Gastroesophageal sphincter (tissue), 4 donors: ENCODE measurements at regions not wholly inside any gene's neighbourhood (a gene's known extent, or its start where the extent isn't known, plus 50 kb on each side); places are given as distances from the start of the nearest gene placed in this dataset.

ENCODE experiments used
- ATAC-seq: fragments of 150-250 bp; one replicate; pipeline ENCODE4 v1.9.1; 2016; ENCODE audit warnings: mild to moderate bottlenecking, moderate library complexity
- H3K27ac ChIP-seq, 4 donors: fragments of 200-600 bp; sonication (generic) in 3 of 4; 1 replicate in 3 of 4; 2 replicates in 1 of 4; pipeline ENCODE4 v1.5.1; 2016 to 2019
- H3K27me3 ChIP-seq: fragments of 200-600 bp; sonication (generic); one replicate; pipeline ENCODE4 v1.5.1; 2019
- H3K36me3 ChIP-seq, 2 donors: fragments of 200-600 bp; sonication (generic); one replicate each; pipeline ENCODE4 v1.5.1; 2019; ENCODE audit warnings: control low read depth in 1 of 2
- H3K4me1 ChIP-seq, 3 donors: fragments of 200-600 bp; sonication (generic); 1 replicate in 2 of 3; 2 replicates in 1 of 3; pipeline ENCODE4 v1.5.1; 2016 to 2019; ENCODE audit warnings: control low read depth in 2 of 3
- H3K4me3 ChIP-seq, 2 donors: fragments of 200-600 bp; sonication (generic); one replicate each; pipeline ENCODE4 v1.5.1; 2019; ENCODE audit warnings: mild to moderate bottlenecking in 1 of 2, moderate library complexity in 1 of 2
- H3K9me3 ChIP-seq, 3 donors: fragments of 200-600 bp; sonication (generic); one replicate each; pipeline ENCODE4 v1.5.1; 2017 to 2019; ENCODE audit warnings: control low read depth in 2 of 3
- CTCF ChIP-seq, 4 experiments: fragments of 200-600 bp in 2 of 4; fragments of 450-650 bp in 2 of 4; sonication (generic) in 1 of 4; IDR thresholded peaks; one replicate each; pipeline ENCODE4 v1.5.1; 2017 to 2019; ENCODE audit warnings: antibody characterized with exemption in 4 of 4, mild to moderate bottlenecking in 2 of 4, moderate library complexity in 2 of 4
- EP300 ChIP-seq: sonication (generic); formaldehyde crosslinking; IDR thresholded peaks from one replicate; pipeline ENCODE4 v1.6.1; 2017; ENCODE audit warnings: antibody characterized with exemption, mild to moderate bottlenecking
- POLR2A ChIP-seq, 2 donors: fragments of 450-650 bp; IDR thresholded peaks; one replicate each; pipeline ENCODE4 v1.6.1; 2017; ENCODE audit warnings: antibody characterized with exemption in 2 of 2, mild to moderate bottlenecking in 2 of 2, moderate library complexity in 1 of 2
- POLR2AphosphoS5 ChIP-seq: sonication (generic); formaldehyde crosslinking; IDR thresholded peaks from one replicate; pipeline ENCODE4 v1.6.1; 2017; ENCODE audit warnings: antibody characterized with exemption
- WGBS, 2 donors: methylation state at CpG; one replicate each; pipeline ENCODE4 v1.1.5; 2018; ENCODE audit warnings: low coverage in 1 of 2; 5-methylcytosine and 5-hydroxymethylcytosine counted together

DNA sequence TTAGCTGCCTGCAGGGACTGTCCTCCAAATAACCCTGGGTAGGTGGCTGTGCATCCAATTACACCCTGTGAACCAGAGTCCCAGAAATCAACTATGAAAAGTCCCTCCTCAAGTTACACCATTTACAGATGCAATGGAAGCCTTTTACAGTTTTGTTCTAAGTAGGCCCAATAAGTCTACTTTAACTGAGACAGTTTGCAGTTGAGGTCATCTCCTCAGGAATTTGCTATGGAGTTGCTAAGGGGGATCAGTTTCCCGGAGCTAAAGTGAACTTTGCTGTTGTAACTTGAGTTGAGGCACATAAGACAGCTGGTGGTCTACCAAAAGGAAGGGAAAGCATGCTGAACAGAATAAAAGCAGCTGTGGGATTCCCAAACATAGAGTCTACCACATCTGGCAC is 121.6 kb upstream of the STK26 start:
- H3K9me3 ChIP-seq: no peaks in the 10 kb centered on the region
- H3K4me3 ChIP-seq: no peak overlapping the region
- H3K27me3 ChIP-seq: no peaks in the 10 kb centered on the region
- WGBS, 2 donors: 20% methylated on average over 1 of the region's 1 CpG; no CpG with 5 or more reads in 1 of the 2 donors
- TF ChIP-seq POLR2AphosphoS5 (no peak), POLR2A (IDR thresholded peaks at IDR 0.05) (no peak), CTCF (IDR thresholded peaks at IDR 0.05) (no peak), EP300 (no peak)
- no peak overlapping the region for H3K27ac ChIP-seq
- no peaks in the 10 kb centered on the region for H3K36me3 ChIP-seq
- ATAC-seq: no peak
- no peaks in the 10 kb centered on the region for H3K4me1 ChIP-seq

DNA sequence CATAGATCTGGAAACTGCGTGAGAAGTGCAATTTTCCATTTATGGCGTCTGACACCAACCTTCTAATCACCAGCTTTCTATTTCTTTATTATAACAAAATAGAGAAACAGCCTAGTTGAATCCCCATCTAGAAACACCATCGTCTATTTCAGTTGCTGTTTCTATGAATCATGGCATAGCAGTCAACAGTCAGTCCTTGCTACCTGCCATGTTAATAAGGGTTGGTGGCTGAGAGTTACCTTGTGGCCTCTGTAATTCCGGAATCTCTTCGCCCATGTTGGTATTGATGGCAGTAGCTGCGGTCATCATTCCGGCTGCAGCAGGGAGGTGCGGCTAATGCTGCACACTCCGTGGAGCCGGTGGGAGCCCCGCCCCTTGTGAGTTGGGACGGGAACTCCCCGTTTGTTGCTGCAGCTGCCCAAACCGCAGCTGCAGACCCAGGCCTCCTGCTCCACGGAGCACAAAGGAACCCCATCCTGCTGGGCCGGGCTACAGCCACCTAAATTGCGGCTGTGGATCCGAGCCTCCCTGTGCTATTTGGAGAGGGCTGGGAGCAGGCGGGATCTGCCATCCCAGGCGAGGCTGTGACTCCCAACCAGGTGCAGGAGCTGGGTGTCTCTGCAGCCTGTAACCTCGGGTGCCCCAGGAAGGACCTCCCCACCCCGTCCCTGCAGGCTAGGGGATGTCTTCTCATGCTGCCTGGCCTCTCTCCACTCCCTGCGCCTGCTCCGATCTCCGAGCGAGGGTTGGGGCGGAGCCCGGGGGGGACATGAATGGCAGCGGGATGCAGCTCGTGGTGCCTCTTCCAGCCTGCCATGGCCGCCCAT is 115.4 kb upstream of the STK26 start:
- H3K4me3 ChIP-seq: no peak overlapping the region
- no peaks in the 10 kb centered on the region for H3K4me1 ChIP-seq
- WGBS, 2 donors: 80 to 90% methylated on average over 3 to 5 of the region's 31 CpGs
- no peaks in the 10 kb centered on the region for H3K9me3 ChIP-seq
- TF ChIP-seq CTCF (IDR thresholded peaks at IDR 0.05) (no peak), POLR2A (IDR thresholded peaks at IDR 0.05) (no peak), EP300 (no peak), POLR2AphosphoS5 (no peak)
- no peak for ATAC-seq
- H3K27ac ChIP-seq: no peak overlapping the region
- H3K36me3 ChIP-seq: no peaks in the 10 kb centered on the region
- no peaks in the 10 kb centered on the region for H3K27me3 ChIP-seq

DNA sequence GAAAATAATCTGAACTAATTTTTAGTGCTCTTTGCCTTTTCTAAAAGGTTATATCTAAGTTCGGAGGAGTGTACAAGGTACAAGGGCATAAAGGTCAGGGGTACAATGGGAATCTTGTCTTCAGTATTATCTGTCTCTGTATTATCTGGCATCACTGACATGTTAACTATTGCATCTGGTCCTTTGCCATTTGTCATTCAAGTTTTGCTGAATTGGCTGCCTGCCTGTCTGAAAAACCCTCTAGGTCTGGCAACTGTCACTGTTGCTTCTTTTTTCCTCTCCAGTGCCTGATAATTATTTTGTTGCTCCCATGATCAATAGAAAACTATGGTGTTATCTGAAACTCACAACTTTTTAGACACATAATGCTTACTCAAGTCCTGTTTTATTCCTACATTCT is 112.5 kb upstream of the STK26 start:
- no peak for ATAC-seq
- Histone ChIP-seq H3K27me3 (no peaks in the 10 kb centered on the region), H3K4me3 (no peak overlapping the region), H3K4me1 (no peaks in the 10 kb centered on the region), H3K27ac (no peak overlapping the region), H3K9me3 (no peaks in the 10 kb centered on the region), H3K36me3 (no peaks in the 10 kb centered on the region)
- TF ChIP-seq CTCF (IDR thresholded peaks at IDR 0.05): no peak
- no peak for TF ChIP-seq POLR2A (IDR thresholded peaks at IDR 0.05)
- TF ChIP-seq EP300: no peak
- no peak for TF ChIP-seq POLR2AphosphoS5
- WGBS, 2 donors: 60 to 67% methylated on average over 1 of the region's 1 CpG

DNA sequence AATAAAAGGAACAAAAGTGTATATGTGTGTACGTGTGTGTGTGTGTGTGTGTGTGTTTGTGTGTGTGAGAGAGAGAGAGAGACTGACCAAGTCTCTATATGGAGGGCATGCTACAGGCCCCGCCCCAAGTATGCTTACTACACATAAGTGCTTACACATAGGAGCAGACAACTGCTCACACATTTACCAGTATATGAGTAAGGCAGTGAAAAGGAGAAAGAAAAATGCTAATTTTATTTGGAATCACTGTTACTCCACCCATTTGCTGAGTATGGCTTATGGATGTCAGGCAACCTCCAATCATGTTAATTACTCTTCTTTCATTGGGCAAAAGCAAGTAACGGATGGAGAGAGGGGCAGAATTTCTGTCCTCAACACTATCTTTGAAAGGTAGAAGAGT is 107.6 kb upstream of the STK26 start:
- TF ChIP-seq POLR2AphosphoS5: no peak
- no peak for TF ChIP-seq CTCF (IDR thresholded peaks at IDR 0.05)
- no peak for TF ChIP-seq POLR2A (IDR thresholded peaks at IDR 0.05)
- TF ChIP-seq EP300: no peak
- H3K36me3 ChIP-seq: no peaks in the 10 kb centered on the region
- ATAC-seq: no peak
- 56 to 60% methylated on average over 1 to 3 of the region's 3 CpGs for WGBS, 2 donors
- H3K4me1 ChIP-seq: no peaks in the 10 kb centered on the region
- no peak overlapping the region for H3K4me3 ChIP-seq
- H3K27ac ChIP-seq: no peak overlapping the region
- no peaks in the 10 kb centered on the region for H3K27me3 ChIP-seq
- no peaks in the 10 kb centered on the region for H3K9me3 ChIP-seq

DNA sequence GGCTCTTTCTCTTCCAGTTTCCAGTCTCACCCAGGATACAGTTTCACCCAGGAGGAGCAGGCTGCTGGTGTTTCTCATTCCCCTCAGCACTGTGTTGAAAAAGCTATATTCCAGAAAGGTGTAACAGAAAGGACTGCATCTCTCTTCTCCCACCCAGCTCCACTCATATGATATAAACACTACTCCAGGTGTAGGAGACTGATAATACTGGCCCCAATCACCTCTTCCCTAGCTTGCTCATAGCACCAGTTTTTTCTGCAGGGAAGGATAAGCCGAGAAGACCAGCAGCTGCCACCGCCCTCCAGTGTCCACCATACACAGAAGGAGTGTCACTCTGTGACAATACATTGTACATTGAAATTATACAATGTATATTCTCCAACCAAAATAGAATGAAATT is 105.5 kb upstream of the STK26 start:
- Histone ChIP-seq H3K4me3 (no peak overlapping the region), H3K36me3 (no peaks in the 10 kb centered on the region), H3K27ac (no peak overlapping the region), H3K9me3 (no peaks in the 10 kb centered on the region), H3K4me1 (no peaks in the 10 kb centered on the region), H3K27me3 (no peaks in the 10 kb centered on the region)
- WGBS, 2 donors: 66 to 90% methylated on average over 2 of the region's 2 CpGs
- TF ChIP-seq POLR2A (IDR thresholded peaks at IDR 0.05) (no peak), EP300 (no peak), POLR2AphosphoS5 (no peak), CTCF (IDR thresholded peaks at IDR 0.05) (no peak)
- ATAC-seq: no peak
